Fibroblast of lung (primary cell): ENCODE measurements at regions not wholly inside any gene's neighbourhood (a gene's known extent, or its start where the extent isn't known, plus 50 kb on each side); places are given as distances from the start of the nearest gene placed in this dataset.

Experiments used
- EZH2 ChIP-seq: IDR thresholded peaks from 2 replicates; pipeline ENCODE4 v1.5.1; 2012; ENCODE audit warnings: low read length, control low read depth, mild to moderate bottlenecking; ENCODE audit errors: missing control alignments
- TF ChIP-seq, protein P1 (sequence below), 2 donors: IDR thresholded peaks in 1 of 2; conservative IDR thresholded peaks in 1 of 2; 1 replicate in 1 of 2; 2 replicates in 1 of 2; pipeline ENCODE4 v1.5.1; 2011 to 2012; ENCODE audit warnings: low read length in 2 of 2, control low read depth in 1 of 2, inconsistent platforms in 1 of 2, low read depth in 1 of 2, mild to moderate bottlenecking in 1 of 2

- TF ChIP-seq, protein P1, sequence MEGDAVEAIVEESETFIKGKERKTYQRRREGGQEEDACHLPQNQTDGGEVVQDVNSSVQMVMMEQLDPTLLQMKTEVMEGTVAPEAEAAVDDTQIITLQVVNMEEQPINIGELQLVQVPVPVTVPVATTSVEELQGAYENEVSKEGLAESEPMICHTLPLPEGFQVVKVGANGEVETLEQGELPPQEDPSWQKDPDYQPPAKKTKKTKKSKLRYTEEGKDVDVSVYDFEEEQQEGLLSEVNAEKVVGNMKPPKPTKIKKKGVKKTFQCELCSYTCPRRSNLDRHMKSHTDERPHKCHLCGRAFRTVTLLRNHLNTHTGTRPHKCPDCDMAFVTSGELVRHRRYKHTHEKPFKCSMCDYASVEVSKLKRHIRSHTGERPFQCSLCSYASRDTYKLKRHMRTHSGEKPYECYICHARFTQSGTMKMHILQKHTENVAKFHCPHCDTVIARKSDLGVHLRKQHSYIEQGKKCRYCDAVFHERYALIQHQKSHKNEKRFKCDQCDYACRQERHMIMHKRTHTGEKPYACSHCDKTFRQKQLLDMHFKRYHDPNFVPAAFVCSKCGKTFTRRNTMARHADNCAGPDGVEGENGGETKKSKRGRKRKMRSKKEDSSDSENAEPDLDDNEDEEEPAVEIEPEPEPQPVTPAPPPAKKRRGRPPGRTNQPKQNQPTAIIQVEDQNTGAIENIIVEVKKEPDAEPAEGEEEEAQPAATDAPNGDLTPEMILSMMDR (conservative IDR thresholded peaks at IDR 0.05 in 1 of 2, IDR thresholded peaks at IDR 0.05 in 1 of 2; ENCODE audit: low read depth in 1 of 2, low read length in 2 of 2): no peak
- no peak for TF ChIP-seq EZH2
Measured at GRCh38 chr12:58349161-58349560, 407.8 kb downstream of the ATP23 start.
